Retinal pigment epithelial cell (primary cell): ENCODE measurements at regions not wholly inside any gene's neighbourhood (a gene's known extent, or its start where the extent isn't known, plus 50 kb on each side); places are given as distances from the start of the nearest gene placed in this dataset.

Experiments used
- DNase-seq: peaks from one replicate; pipeline ENCODE4 v3.0.0-alpha.2; 2010; ENCODE audit warnings: low read depth
- H3K4me3 ChIP-seq: 2 replicates; pipeline ENCODE4 v1.5.1; 2011; ENCODE audit warnings: mild to moderate bottlenecking, low read length, control low read depth, moderate library complexity
- TF ChIP-seq, protein P1 (sequence below): conservative IDR thresholded peaks from 2 replicates; pipeline ENCODE4 v1.5.1; 2011; ENCODE audit warnings: low read depth, low read length, control low read depth, inconsistent platforms

DNA sequence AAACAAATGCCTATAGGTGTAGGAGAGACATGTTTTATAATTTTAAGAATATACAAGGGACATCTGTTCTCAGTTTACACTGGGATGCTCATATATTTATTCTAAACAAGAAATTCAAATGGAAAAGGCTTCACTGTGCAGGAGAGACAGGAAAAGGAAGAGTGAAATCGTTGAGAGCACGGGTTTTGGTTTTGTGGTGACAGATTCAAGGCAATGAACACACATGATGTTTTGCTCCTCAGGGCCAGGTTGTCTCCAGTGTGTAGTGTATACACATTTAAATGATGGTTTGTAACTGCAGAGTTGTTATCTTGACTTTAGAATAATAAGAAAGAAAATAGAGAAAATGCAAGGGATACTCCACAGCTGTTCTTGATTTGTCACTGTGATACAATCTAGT is 73.7 kb downstream of the S1PR1 start:
- no peak overlapping the region for H3K4me3 ChIP-seq
- TF ChIP-seq, protein P1, sequence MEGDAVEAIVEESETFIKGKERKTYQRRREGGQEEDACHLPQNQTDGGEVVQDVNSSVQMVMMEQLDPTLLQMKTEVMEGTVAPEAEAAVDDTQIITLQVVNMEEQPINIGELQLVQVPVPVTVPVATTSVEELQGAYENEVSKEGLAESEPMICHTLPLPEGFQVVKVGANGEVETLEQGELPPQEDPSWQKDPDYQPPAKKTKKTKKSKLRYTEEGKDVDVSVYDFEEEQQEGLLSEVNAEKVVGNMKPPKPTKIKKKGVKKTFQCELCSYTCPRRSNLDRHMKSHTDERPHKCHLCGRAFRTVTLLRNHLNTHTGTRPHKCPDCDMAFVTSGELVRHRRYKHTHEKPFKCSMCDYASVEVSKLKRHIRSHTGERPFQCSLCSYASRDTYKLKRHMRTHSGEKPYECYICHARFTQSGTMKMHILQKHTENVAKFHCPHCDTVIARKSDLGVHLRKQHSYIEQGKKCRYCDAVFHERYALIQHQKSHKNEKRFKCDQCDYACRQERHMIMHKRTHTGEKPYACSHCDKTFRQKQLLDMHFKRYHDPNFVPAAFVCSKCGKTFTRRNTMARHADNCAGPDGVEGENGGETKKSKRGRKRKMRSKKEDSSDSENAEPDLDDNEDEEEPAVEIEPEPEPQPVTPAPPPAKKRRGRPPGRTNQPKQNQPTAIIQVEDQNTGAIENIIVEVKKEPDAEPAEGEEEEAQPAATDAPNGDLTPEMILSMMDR, result no peak
- DNase-seq, result no peak

DNA sequence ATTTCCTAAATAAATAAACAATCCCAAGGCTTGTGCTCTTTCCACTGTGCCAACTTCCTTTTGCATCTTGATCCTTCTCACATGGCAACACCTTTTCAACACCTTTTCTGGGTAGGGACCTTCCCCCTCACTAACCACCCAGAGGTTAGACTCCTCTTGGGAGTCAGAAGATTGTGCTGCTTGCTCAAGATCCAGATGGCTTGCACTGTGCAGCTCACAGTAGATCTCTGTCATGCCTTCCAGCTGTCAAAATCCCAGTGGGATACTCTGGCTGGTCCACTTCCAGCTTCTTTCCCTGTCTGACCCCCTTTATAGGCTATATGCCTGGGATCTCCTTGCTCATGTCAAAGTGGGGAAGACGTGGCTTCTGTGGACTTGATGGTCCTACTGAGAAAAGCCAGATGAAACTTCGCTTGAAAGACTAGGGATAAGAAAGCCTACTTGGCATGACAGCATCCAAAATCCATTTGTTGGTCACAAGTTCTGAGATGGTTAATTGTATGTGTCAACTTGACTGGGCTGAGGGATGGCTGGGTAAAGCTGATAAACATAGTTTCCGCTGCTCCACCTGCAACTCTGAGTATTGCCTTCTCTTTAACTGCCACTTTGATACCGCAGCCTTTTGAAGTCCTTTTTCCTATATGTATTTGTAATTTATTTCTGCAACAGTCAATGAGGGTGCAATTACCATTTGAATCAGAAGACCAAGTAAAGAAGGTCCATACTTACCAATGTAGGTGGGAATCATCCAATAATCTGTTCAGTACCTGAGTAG is 74.5 kb downstream of the S1PR1 start:
- TF ChIP-seq, protein P1, result no peak
- H3K4me3 ChIP-seq, result no peak overlapping the region
- no peak for DNase-seq

DNA sequence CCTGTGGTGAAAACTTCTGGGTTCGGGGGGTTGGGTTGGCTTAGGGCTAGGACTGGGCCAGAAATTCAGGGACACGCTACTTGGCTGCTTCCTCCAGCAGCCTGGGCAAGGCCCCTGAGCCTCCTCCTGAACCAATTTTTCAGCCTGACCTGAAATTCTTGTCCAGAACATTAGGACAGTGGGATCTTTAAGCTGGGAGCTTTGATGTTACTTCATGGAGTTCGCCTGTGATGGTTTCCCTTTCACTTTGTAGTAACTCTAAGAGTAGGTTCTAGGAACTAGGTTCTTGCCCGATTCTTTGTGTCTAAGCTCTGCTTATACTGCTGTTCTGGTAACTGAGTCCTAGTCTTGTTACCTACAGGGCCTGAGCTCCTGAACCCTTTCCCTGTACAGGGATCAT is 75.3 kb downstream of the S1PR1 start:
- no peak for DNase-seq
- TF ChIP-seq, protein P1, result no peak
- H3K4me3 ChIP-seq, result no peak overlapping the region

DNA sequence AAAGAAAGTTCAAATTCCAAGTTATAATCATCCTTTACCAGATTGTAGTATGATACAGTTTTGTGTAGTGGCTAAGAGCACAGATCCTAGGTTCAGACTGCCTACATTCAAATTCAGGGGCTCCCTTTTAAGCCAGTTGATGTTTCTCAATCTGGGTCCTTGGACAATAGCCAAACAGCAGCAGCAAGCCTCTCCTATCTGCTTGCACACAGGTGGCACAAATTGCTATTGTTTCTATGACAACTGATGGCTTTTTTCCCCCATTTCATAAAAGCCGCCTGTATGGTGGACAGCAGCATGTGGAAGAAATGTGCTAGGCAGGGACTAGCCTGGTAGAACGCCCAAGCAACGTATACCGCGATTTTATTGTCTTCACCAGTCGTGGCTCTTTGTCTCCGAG is 76.5 kb downstream of the S1PR1 start:
- H3K4me3 ChIP-seq, result no peak overlapping the region
- no peak for DNase-seq
- TF ChIP-seq, protein P1, result no peak

DNA sequence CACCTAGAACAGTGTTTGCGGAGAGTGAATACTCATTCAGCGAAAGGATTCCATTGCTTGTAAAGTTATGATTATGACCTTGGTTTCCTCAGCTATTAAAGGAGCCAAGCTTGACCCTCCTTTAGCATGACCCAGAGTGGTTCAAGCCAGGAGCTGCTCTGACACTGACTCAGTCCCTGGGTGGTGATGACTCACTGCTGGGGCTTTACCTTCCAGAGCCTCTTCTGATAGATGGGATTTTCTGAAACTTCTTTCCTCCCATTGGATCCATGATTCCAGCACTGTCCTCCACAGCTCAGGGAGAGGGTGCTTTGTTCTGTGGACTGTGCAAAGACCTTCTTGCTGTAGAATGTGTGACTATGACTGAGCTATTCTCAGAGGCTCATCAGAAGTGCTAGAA is 77.4 kb downstream of the S1PR1 start:
- DNase-seq, result no peak
- H3K4me3 ChIP-seq, result no peak overlapping the region

DNA sequence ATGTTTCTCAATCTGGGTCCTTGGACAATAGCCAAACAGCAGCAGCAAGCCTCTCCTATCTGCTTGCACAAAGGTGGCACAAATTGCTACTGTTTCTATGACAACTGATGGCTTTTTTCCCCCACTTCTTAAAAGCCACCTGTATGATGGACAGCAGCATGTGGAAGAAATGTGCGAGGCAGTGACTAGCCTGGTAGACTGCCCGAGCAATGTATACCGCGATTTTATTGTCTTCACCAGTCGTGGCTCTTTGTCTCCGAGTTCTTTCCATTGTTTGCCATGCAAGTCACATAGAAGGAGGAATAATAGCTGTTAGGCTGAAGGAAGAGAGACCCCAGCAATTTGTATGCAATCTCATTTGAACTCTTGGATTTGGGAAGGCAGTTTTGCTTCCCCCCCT is 79.4 kb downstream of the S1PR1 start:
- H3K4me3 ChIP-seq, result no peak overlapping the region
- TF ChIP-seq, protein P1, result no peak
- no peak for DNase-seq

More for the DNA sequence above, 77.4 kb downstream of the S1PR1 start:
- TF ChIP-seq, protein P1, result no peak

DNA sequence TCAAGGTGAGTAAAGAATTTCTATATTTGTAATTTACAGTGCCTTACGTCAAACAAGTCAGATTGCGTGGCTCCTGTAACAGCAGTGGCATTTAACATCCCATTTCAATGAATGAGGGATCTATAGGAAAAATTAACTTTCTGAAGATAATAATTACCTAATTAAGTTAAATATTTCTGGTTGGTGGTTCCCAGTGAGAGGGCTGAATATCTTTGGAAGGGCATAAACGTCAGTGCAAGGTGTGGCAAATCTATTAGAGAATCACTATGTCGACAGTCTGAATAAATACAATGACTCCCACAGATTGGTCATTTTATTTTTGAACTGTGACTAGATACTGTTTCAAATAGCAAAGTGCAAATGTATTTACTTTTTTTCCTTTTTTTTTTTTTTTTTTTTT is 80.0 kb downstream of the S1PR1 start:
- TF ChIP-seq, protein P1, result no peak
- no peak for DNase-seq
- H3K4me3 ChIP-seq, result no peak overlapping the region
